ENCODE measurements at regions not wholly inside any gene's neighbourhood (a gene's known extent, or its start where the extent isn't known, plus 50 kb on each side); places are given as distances from the start of the nearest gene placed in this dataset.

DNA sequence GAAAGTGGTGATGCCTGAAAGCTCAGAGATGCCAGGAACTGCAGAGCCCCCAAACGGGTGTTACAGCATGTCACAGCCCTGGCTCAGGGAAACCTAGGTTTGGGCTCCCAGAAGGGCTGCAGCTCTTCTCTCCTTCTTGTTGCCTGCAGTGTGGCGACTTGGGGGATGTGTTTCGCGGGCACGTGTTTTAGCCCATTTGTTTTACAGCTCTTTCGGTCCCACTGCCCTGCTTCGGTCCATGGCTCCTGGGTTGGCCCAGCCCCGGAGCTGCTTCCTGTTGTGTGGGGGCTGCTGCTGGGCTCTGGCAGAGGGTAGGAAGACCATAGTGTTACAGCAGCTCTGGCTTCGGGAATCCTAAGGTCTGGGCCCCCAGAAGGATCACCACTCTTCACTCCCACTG, 222.9 kb upstream of the RIOK2 start:
- DNase-seq = no peak

DNA sequence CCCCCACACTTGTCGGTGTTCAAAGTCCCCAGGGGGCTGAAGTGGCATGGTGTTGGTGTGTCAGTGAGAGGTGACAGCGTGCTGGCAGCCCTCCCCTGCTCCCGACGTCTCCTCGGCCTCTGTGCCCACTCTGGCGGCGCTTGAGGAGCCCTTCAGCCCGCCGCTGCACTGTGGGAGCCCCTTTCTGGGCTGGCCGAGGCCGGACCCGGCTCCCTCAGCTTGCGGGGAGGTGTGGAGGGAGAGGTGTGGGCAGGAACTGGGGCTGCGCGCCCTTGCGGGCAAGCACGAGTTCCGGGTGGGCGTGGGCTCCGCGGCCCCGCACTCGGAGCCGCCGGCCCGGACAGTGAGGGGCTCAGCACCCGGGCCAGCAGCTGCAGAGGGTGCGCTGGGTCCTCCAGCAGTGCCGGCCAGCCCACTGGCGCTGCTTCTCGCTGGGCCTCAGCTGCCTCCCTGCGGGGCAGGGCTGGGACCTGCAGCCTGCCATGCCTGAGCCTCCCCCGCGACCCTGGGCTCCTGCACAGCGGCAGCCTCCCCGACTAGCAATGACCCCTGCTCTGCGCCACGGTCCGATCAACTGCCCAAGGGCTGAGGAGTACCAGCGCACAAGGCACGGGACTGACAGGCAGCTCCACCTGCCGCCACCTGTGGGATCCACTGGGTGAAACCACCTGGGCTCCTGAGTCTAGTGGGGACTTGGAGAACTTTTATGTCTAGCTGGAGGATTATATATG, 224.1 kb upstream of the RIOK2 start:
- DNase-seq = no peak

- DNase-seq = no peak
Observed at GRCh38 chr5:97408331-97408730, 225.3 kb upstream of the RIOK2 start.

- DNase-seq = no peak
Observed at GRCh38 chr5:97412959-97413358, 229.9 kb upstream of the RIOK2 start.

DNA sequence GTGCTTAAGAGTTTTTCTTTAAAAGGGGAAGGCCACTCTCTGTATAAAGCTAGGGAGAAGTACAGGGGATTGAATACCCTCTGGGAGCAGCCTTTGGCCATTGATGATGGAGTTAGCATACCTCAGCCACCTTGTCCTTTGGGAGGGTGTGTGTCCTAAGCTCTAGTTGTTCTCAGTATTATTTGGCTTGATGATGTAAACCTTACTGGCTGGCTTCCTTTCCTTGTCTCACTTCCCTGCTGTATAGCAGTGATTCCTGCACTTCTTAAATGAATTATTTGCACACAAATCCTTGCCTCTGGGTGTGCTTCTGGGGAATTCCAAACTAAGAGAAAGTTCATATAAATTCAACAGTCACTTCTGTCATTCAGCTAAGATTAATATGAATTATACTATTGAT, 234.9 kb upstream of the RIOK2 start:
- no peak for DNase-seq

GRCh38 chr5:97418462-97418861, 235.4 kb upstream of the RIOK2 start:
- DNase-seq = no peak

DNA sequence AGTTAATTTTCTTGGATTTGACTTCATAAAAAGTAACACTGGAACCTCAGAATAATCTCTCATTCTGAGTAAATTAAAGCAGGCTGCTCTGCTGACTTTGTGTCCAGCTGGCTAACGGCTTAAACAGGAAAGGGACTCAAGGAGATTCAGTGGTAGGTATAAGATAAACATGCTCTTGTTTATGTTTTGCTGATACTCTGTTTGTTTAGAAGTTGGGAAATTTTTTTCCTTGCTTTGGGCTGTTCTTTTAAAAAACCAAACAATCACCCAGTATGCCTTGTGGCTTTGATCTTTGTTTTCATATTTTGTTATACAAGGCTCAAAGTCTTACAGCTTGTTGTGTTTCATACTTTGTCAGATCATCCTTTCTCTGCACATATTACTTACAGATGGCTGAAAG, 237.6 kb upstream of the RIOK2 start:
- DNase-seq = no peak

- no peak for DNase-seq
Observed at GRCh38 chr5:97422678-97423077, 239.6 kb upstream of the RIOK2 start.

- no peak for DNase-seq
Observed at GRCh38 chr5:97425511-97425910, 242.5 kb upstream of the RIOK2 start.

DNA sequence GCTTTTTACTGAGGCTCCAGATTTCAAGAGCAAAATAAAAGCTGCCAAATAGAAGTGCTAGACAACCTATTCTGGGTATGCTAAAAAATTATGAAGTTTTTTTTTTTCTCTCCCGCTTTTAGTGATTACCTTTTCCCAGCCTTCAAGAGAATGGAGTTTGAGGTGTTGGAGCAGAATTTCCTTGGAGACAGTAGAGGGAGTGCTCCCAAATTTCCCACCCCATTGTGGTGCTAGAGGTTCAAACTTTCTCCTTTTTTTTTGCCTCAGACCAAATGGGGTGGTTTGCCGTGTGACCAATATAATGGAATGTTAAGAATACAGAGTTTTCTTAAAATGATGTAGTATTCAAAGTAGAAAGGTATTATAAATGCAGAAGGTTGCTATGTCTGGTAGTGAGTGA, 244.2 kb upstream of the RIOK2 start:
- DNase-seq = no peak

DNA sequence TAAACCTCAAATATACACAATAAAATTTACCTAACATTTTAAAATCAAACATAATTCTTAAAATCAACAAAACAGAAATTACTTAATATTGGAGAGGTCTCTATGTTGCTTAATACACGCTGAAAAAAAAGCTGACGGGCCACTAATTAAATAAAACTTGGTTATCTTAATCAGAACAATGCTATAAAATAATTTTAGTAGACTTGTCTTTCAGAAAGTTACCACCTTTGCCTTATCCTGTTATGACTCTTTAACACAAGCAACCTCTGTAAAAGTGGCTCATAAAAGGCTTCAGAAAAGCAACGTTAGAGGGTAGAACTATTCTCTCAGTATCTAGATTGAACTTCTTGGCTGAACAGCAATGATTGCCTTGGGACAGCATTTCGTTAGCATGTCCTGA, 251.0 kb upstream of the RIOK2 start:
- DNase-seq = no peak

- no peak for DNase-seq
Observed at GRCh38 chr5:97436405-97436804, 253.4 kb upstream of the RIOK2 start.

GRCh38 chr5:97443740-97444139, 260.7 kb upstream of the RIOK2 start:
- no peak for DNase-seq

DNA sequence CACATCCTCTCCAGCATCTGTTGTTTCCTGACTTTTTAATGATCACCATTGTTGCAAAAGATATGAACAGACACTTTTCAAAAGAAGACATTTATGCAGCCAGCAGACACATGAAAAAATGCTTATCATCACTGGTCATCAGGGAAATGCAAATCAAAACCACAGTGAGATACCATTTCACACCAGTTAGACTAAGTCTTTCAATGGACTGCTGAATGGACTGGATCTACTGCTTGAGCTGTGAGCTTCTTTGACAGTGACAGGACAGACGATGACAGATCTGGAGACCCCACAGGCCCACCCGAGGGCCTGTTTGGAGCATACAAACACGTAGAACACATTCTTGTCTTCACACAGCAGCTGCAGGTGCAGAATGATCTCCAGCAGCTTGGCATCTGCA, 266.1 kb upstream of the RIOK2 start:
- no peak for DNase-seq

DNA sequence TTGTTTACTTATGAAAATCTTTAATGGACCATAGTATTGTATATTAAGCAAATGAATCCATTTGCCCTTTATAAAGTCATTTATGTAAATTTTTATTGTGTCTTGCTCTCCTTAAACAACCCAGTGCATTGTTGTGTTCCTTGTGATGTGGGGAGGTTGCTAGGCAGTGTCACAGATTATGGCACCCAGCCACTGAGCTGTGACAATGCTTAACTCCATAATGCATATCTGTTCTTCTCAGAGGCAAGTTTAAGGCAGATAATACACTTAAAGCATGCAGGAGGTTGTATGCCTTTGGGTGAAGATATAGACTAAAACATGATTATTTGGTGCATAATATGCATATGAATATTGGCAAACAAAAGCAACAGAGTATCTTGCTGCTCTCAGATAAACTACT, 269.6 kb upstream of the RIOK2 start:
- no peak for DNase-seq

DNA sequence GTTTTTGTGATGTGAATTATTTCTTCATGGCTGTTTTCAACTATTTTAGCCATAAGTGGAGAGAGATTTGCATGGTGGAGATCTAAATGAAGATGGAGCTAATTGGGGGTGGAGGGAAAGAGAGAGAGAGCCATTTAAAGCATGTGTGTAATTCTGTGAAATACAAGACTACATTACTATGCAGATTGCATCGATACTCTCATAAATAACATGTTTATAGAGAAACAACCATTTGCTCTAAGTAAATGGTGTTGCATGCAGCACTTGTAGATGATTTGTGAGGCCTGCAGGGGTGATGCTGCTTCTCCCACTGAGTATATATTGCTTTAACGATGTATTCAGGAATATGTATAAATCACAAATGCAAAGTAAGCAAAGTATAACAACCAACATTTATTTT, 270.2 kb upstream of the RIOK2 start:
- DNase-seq = no peak

GRCh38 chr5:97454015-97454414, 271.0 kb upstream of the RIOK2 start:
- DNase-seq = peak in 1 of 2 experiments; percentile 1

- DNase-seq = no peak
Observed at GRCh38 chr5:97455996-97456395, 272.9 kb upstream of the RIOK2 start.

- no peak for DNase-seq
Observed at GRCh38 chr5:97458851-97459250, 275.8 kb upstream of the RIOK2 start.

- DNase-seq = no peak
Observed at GRCh38 chr5:97471951-97472350, 288.9 kb upstream of the RIOK2 start.

DNA sequence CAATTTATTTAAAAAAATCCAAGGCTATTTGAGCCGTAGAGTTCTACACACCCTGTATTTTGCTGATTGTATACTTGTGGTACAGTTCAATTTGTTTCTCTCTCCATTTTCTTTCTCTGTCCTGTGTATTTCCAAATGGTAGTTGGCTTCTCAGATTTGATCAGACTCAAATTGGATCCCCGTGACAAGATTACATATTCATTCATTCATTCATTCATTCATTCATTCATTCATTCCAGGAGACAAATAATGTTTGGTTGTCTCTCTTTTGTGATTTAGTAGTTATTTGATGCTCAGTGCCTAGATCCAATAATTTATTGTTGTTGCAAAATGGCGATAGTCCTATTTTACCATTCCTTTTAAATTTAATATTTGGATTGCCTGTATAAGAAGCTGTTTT, 292.8 kb upstream of the RIOK2 start:
- DNase-seq = no peak

- DNase-seq = no peak
Observed at GRCh38 chr5:97476852-97477534, 293.9 kb upstream of the RIOK2 start.

DNA sequence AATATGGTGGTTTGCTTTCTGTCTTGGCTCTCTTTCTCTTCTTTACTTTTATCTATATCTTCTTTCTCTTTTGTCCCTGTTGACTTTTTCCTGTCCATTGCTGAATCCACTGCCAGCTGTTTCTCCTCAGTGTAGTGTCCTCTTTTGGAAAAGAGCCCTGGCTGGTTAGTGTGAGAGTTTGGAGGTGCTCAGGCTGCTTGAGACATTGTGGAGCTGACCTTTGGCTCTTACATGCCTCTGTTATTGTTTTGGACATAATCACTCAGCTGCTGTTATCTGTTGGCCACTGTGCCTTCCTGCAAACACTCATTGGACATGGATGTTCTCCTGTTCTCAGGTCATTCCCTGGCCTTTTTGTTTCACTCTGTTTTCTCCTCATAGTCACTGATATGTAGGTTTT, 295.4 kb upstream of the RIOK2 start:
- DNase-seq = no peak

GRCh38 chr5:97480313-97480712, 297.3 kb upstream of the RIOK2 start:
- DNase-seq = no peak

- no peak for DNase-seq
Observed at GRCh38 chr5:97488126-97488668, 305.1 kb upstream of the RIOK2 start.
